LNCaP clone FGC (cell line): ENCODE measurements at regions not wholly inside any gene's neighbourhood (a gene's known extent, or its start where the extent isn't known, plus 50 kb on each side); places are given as distances from the start of the nearest gene placed in this dataset.

ENCODE experiments used
- DNase-seq: peaks from one replicate; pipeline ENCODE4 v3.0.0-alpha.2; 2011; ENCODE audit warnings: low read depth
- H3K4me3 ChIP-seq: 2 replicates; pipeline ENCODE4 v1.5.1; 2011; ENCODE audit warnings: mild to moderate bottlenecking, low read depth, low read length, control low read depth
- CTCF ChIP-seq: IDR thresholded peaks from 2 replicates; pipeline ENCODE4 v1.5.1; 2012; ENCODE audit warnings: mild to moderate bottlenecking; ENCODE audit not compliant: control insufficient read depth, insufficient read depth; ENCODE audit errors: extremely low read depth

- no peak for DNase-seq
- no peak for TF ChIP-seq CTCF
- no peak overlapping the region for H3K4me3 ChIP-seq
Observed at GRCh38 chr7:112566442-112567324, 85.9 kb downstream of the LSMEM1 start.

GRCh38 chr7:112567388-112567787 is 86.6 kb downstream of the LSMEM1 start:
- TF ChIP-seq CTCF, result no peak
- DNase-seq, result no peak
- no peak overlapping the region for H3K4me3 ChIP-seq

- DNase-seq, result peak; percentile 93
Observed at GRCh38 chr7:112571852-112572607, 91.2 kb downstream of the LSMEM1 start.

GRCh38 chr7:112572669-112573301 is 92.0 kb downstream of the LSMEM1 start:
- TF ChIP-seq CTCF, result no peak
- H3K4me3 ChIP-seq, result peak overlapping the region; percentile 18
- peak; percentile 99 for DNase-seq

More at GRCh38 chr7:112571852-112572607, 91.2 kb downstream of the LSMEM1 start:
- H3K4me3 ChIP-seq, result no peak overlapping the region
- TF ChIP-seq CTCF, result peak; percentile 67

GRCh38 chr7:112573302-112574039 is 92.7 kb downstream of the LSMEM1 start:
- peak; percentile 63 for DNase-seq
- no peak for TF ChIP-seq CTCF
- peak overlapping the region; percentile 18 for H3K4me3 ChIP-seq

GRCh38 chr7:112575864-112576263 is 95.1 kb downstream of the LSMEM1 start:
- no peak overlapping the region for H3K4me3 ChIP-seq
- no peak for TF ChIP-seq CTCF
- DNase-seq, result no peak
